Spleen (tissue), 11 donors: ENCODE measurements at regions not wholly inside any gene's neighbourhood (a gene's known extent, or its start where the extent isn't known, plus 50 kb on each side); places are given as distances from the start of the nearest gene placed in this dataset.

ENCODE experiments used
- DNase-seq: peaks from one replicate; pipeline ENCODE4 v3.0.0-alpha.2; 2020
- H3K27ac ChIP-seq, 8 donors: fragments of 200-600 bp; sonication (generic) in 7 of 8; 1 replicate in 4 of 8; 2 replicates in 4 of 8; pipeline versions ENCODE4 v1.5.0 to v1.8.0; 2016 to 2021; ENCODE audit warnings: inconsistent platforms in 4 of 8, mild to moderate bottlenecking in 4 of 8, moderate library complexity in 1 of 8
- H3K27me3 ChIP-seq, 7 donors: fragments of 200-600 bp; sonication (generic) in 6 of 7; replicated peaks in 1 of 7; 1 replicate in 4 of 7; 2 replicates in 3 of 7; pipeline versions ENCODE4 v1.5.0 to v1.8.0; 2016 to 2021; ENCODE audit warnings: inconsistent platforms in 3 of 7, mild to moderate bottlenecking in 1 of 7
- H3K36me3 ChIP-seq, 6 donors: fragments of 200-600 bp; sonication (generic) in 5 of 6; 1 replicate in 4 of 6; 2 replicates in 2 of 6; pipeline versions ENCODE4 v1.5.0 to v1.8.0; 2016 to 2021; ENCODE audit warnings: inconsistent platforms in 2 of 6
- H3K4me1 ChIP-seq, 6 donors: fragments of 200-600 bp; sonication (generic) in 5 of 6; 1 replicate in 3 of 6; 2 replicates in 3 of 6; pipeline versions ENCODE4 v1.5.0 to v1.8.0; 2016 to 2021; ENCODE audit warnings: inconsistent platforms in 3 of 6
- H3K4me3 ChIP-seq, 8 donors: fragments of 200-600 bp; sonication (generic) in 7 of 8; 1 replicate in 4 of 8; 2 replicates in 4 of 8; pipeline versions ENCODE4 v1.5.0 to v1.8.0; 2016 to 2021; ENCODE audit warnings: inconsistent platforms in 4 of 8, mild to moderate bottlenecking in 4 of 8, moderate library complexity in 2 of 8
- H3K9me3 ChIP-seq, 8 donors: fragments of 200-600 bp; sonication (generic) in 7 of 8; 1 replicate in 4 of 8; 2 replicates in 4 of 8; pipeline versions ENCODE4 v1.5.0 to v1.8.0; 2016 to 2021; ENCODE audit warnings: inconsistent platforms in 4 of 8
- POLR2A ChIP-seq, 3 donors: fragments of 450-650 bp; IDR thresholded peaks; one replicate each; pipeline ENCODE4 v1.5.1; 2017; ENCODE audit warnings: antibody characterized with exemption in 3 of 3, mild to moderate bottlenecking in 1 of 3
- POLR2AphosphoS5 ChIP-seq, 3 donors: sonication (generic); formaldehyde crosslinking; IDR thresholded peaks; one replicate each; pipeline ENCODE4 v1.5.1; 2017; ENCODE audit warnings: antibody characterized with exemption in 3 of 3
- WGBS, 5 donors: extraction: QIAGEN DNeasy Blood & Tissue Kit in 3 of 5; methylation state at CpG; one replicate each; pipeline versions ENCODE4 v1.1.5 to v1.1.7; 2013 to 2018; 5-methylcytosine and 5-hydroxymethylcytosine counted together
- intact Hi-C: fragments of 100-400 bp; cut with DNase I; formaldehyde crosslinking; loops from one replicate; pipeline ENCODE4 v1.15.0; 2023; ENCODE audit warnings: low total_unique reads
- TF ChIP-seq, protein P1 (sequence below), 11 experiments: fragments of 200-600 bp in 7 of 11; fragments of 450-650 bp in 4 of 11; sonication (generic) in 4 of 11; IDR thresholded peaks in 8 of 11; conservative IDR thresholded peaks in 3 of 11; 1 replicate in 7 of 11; 2 replicates in 4 of 11; pipeline versions ENCODE4 v1.4.0 to v1.8.0; 2016 to 2021; ENCODE audit warnings: antibody characterized with exemption in 11 of 11, inconsistent platforms in 4 of 11, mild to moderate bottlenecking in 1 of 11
- donor health status: healthy with polysubstance abuse.
- donor health status: DM: no; HTN: no; CAD: no; lungs with moderate emphysema.
- donor health status: DM: no; HTN: no; CAD: no.
- donor health status: Bipolar disorder and iron deficiency.
- donor health status: healthy.
- donor health status: DM: no; HTN: no; CAD: no.
- donor health status: DM: yes; HTN: yes; CAD: no.

DNA sequence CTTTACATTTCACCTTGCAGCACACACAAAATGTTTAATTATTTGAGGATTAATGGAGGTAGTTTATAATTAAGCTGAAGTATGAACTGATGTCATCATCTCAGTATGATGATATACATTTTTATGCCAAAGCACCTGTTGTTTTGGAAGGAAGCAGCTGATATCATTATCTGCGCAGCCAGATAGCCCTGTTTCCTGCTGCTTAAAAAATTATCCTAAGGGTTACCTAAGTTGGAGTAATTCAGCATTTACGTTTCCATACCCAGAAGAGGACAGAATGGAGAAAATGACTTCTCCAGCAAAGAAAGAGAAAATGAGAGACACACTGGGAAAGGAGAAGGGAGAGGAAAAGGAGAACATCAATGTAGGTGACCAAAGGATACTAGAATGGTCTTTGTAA lies 370.3 kb upstream of the PLSCR5 start:
- Histone ChIP-seq H3K36me3 (no peaks in the 10 kb centered on the region), H3K27me3 (no peaks in the 10 kb centered on the region), H3K27ac (no peak overlapping the region), H3K4me1 (no peaks in the 10 kb centered on the region), H3K4me3 (no peak overlapping the region), H3K9me3 (no peaks in the 10 kb centered on the region)
- no peak for DNase-seq
- intact Hi-C loops, result no loop called here
- TF ChIP-seq POLR2A (IDR thresholded peaks at IDR 0.05), result no peak
- no peak for TF ChIP-seq POLR2AphosphoS5 (IDR thresholded peaks at IDR 0.05)
- 43 to 53% (median 50%) methylated on average over 2 of the region's 2 CpGs for WGBS, 5 donors

DNA sequence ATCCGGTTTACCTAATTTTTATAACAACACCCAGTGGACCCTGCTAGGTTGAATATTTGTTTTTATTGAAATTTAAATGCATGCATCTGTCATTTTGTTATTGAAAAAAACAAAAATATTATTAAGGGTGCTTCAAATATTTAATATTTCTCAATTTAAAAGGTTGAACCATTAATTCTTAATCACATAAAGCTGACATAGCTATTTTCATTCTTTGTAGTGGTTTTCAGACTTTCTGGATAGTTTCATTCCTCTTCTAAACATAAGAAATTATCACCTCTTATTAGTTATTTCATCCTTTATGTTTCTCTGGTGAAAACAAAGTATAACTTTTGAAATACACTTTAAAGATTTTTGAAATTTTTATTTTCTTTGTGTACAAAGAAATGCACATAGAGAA lies 369.9 kb upstream of the PLSCR5 start:
- H3K27ac ChIP-seq, result no peak overlapping the region
- H3K36me3 ChIP-seq, result no peaks in the 10 kb centered on the region
- TF ChIP-seq POLR2AphosphoS5 (IDR thresholded peaks at IDR 0.05) (no peak), POLR2A (IDR thresholded peaks at IDR 0.05) (no peak)
- TF ChIP-seq, protein P1, sequence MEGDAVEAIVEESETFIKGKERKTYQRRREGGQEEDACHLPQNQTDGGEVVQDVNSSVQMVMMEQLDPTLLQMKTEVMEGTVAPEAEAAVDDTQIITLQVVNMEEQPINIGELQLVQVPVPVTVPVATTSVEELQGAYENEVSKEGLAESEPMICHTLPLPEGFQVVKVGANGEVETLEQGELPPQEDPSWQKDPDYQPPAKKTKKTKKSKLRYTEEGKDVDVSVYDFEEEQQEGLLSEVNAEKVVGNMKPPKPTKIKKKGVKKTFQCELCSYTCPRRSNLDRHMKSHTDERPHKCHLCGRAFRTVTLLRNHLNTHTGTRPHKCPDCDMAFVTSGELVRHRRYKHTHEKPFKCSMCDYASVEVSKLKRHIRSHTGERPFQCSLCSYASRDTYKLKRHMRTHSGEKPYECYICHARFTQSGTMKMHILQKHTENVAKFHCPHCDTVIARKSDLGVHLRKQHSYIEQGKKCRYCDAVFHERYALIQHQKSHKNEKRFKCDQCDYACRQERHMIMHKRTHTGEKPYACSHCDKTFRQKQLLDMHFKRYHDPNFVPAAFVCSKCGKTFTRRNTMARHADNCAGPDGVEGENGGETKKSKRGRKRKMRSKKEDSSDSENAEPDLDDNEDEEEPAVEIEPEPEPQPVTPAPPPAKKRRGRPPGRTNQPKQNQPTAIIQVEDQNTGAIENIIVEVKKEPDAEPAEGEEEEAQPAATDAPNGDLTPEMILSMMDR (IDR thresholded peaks at IDR 0.05 in 8 of 11, conservative IDR thresholded peaks at IDR 0.05 in 3 of 11), result no peak
- DNase-seq, result no peak
- 87 to 97% (median 90%) methylated on average over 1 of the region's 1 CpG for WGBS, 5 donors
- H3K9me3 ChIP-seq, result no peaks in the 10 kb centered on the region
- intact Hi-C loops, result no loop called here
- no peak overlapping the region for H3K4me3 ChIP-seq
- no peaks in the 10 kb centered on the region for H3K27me3 ChIP-seq
- no peaks in the 10 kb centered on the region for H3K4me1 ChIP-seq

DNA sequence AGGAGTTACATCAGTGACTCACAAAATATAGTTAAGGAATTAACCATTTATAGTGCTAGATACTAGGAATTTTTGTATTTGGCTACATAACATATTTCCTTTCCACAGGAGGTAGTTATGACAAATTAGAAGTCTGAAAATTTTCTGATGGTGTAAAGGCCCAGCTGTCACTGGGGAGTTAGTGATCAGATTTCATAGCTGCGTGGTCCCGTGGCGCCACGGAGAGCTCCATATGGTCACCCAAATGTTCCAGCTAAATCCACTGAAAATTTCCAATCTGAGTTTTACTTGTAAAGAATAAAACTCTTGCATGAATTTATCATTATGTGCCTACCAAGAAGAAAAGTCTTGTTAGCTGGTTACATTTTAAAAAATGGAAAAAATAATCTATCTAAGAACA lies 368.9 kb upstream of the PLSCR5 start:
- Histone ChIP-seq H3K27ac (no peak overlapping the region), H3K27me3 (no peaks in the 10 kb centered on the region), H3K4me1 (no peaks in the 10 kb centered on the region), H3K9me3 (no peaks in the 10 kb centered on the region), H3K36me3 (no peaks in the 10 kb centered on the region), H3K4me3 (no peak overlapping the region)
- TF ChIP-seq, protein P1 (IDR thresholded peaks at IDR 0.05 in 8 of 11, conservative IDR thresholded peaks at IDR 0.05 in 3 of 11), result no peak
- TF ChIP-seq POLR2A (IDR thresholded peaks at IDR 0.05) (no peak), POLR2AphosphoS5 (IDR thresholded peaks at IDR 0.05) (no peak)
- intact Hi-C loops, result no loop called here
- 87 to 94% (median 92%) methylated on average over 4 of the region's 4 CpGs for WGBS, 5 donors
- no peak for DNase-seq

DNA sequence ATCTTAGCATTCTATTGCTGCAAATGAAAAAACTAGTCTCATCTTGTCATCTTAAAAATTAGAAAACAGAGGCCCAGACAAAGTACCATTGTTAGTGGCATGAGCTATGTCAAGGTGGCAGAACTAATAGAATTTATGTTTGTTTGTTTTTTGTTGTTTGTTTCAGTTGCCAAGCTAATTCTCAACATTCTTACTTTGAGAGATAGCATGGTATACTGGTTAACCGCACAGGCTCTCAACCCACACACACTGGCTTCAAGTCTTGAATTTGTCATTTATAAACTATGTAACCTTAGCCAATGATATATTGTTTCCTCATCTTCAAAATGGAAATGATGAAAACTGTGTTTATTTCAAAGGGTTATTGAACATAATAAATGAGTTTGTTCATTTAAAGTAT lies 367.6 kb upstream of the PLSCR5 start:
- WGBS, 5 donors, result 84 to 94% (median 92%) methylated on average over 1 of the region's 1 CpG

More for the DNA sequence above, 367.6 kb upstream of the PLSCR5 start:
- intact Hi-C loops, result no loop called here
- TF ChIP-seq, protein P1 (IDR thresholded peaks at IDR 0.05 in 8 of 11, conservative IDR thresholded peaks at IDR 0.05 in 3 of 11), result no peak
- TF ChIP-seq POLR2A (IDR thresholded peaks at IDR 0.05) (no peak), POLR2AphosphoS5 (IDR thresholded peaks at IDR 0.05) (no peak)
- Histone ChIP-seq H3K27me3 (no peaks in the 10 kb centered on the region), H3K27ac (no peak overlapping the region), H3K36me3 (no peaks in the 10 kb centered on the region), H3K9me3 (no peaks in the 10 kb centered on the region), H3K4me3 (no peak overlapping the region), H3K4me1 (no peaks in the 10 kb centered on the region)
- no peak for DNase-seq
